ENCODE measurements at regions not wholly inside any gene's neighbourhood (a gene's known extent, or its start where the extent isn't known, plus 50 kb on each side); places are given as distances from the start of the nearest gene placed in this dataset.
"Not testable (repeated sequence)": the region's sequence is repeated elsewhere in the genome, so short reads cannot be mapped to it uniquely, and the experiment has no call there.

GRCh38 chr2:134052173-134052572 is 201.7 kb upstream of the MGAT5 start:
- Histone ChIP-seq H3K4me3 (no peak overlapping the region), H3K9me3 (no peaks in the 10 kb centered on the region), H3K27me3 (no peaks in the 10 kb centered on the region), H3K27ac (no peak overlapping the region), H3K36me3 (no peaks in the 10 kb centered on the region), H3K4me1 (no peaks in the 10 kb centered on the region)
- ATAC-seq (ENCODE audit: low FRiP score in 2 of 2) = no peak
- TF ChIP-seq, protein P1, sequence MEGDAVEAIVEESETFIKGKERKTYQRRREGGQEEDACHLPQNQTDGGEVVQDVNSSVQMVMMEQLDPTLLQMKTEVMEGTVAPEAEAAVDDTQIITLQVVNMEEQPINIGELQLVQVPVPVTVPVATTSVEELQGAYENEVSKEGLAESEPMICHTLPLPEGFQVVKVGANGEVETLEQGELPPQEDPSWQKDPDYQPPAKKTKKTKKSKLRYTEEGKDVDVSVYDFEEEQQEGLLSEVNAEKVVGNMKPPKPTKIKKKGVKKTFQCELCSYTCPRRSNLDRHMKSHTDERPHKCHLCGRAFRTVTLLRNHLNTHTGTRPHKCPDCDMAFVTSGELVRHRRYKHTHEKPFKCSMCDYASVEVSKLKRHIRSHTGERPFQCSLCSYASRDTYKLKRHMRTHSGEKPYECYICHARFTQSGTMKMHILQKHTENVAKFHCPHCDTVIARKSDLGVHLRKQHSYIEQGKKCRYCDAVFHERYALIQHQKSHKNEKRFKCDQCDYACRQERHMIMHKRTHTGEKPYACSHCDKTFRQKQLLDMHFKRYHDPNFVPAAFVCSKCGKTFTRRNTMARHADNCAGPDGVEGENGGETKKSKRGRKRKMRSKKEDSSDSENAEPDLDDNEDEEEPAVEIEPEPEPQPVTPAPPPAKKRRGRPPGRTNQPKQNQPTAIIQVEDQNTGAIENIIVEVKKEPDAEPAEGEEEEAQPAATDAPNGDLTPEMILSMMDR (IDR thresholded peaks at IDR 0.05) = no peak
- no peak for TF ChIP-seq POLR2A (IDR thresholded peaks at IDR 0.05)
- TF ChIP-seq POLR2AphosphoS5 (IDR thresholded peaks at IDR 0.05) = no peak
- TF ChIP-seq EP300 (IDR thresholded peaks at IDR 0.05) = no peak
- WGBS, 2 donors = 75 to 82% methylated on average over 4 of the region's 4 CpGs
- DNase-seq = no peak

DNA sequence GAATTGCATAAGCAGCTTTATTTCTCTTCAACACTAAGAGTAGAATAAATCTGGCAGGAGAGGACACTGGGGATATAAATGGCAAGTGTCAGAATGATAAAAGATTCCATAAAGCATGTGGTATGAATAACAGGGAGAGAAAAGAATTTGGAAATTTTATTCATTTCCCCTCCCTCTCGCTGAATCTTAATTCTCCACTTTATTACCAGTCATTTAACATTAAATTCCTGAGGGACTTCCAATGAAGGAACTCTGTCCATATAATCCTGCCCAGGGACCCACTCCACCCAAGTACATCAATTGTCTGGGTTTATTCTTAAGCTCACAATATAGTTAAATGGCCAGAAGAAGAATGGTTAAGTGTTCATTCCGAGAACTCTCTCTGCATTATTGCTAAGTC is 197.7 kb upstream of the MGAT5 start:
- no peaks in the 10 kb centered on the region for H3K36me3 ChIP-seq
- ATAC-seq (ENCODE audit: low FRiP score in 2 of 2) = no peak
- H3K27ac ChIP-seq = no peak overlapping the region
- TF ChIP-seq, protein P1 (IDR thresholded peaks at IDR 0.05) = no peak
- no peak for TF ChIP-seq EP300 (IDR thresholded peaks at IDR 0.05)
- no peak for TF ChIP-seq POLR2A (IDR thresholded peaks at IDR 0.05)
- no peak for TF ChIP-seq POLR2AphosphoS5 (IDR thresholded peaks at IDR 0.05)
- no peak for DNase-seq
- H3K27me3 ChIP-seq = no peaks in the 10 kb centered on the region
- H3K4me1 ChIP-seq = no peaks in the 10 kb centered on the region
- H3K4me3 ChIP-seq = no peak overlapping the region
- WGBS, 2 donors = 91 to 96% methylated on average over 2 of the region's 2 CpGs
- H3K9me3 ChIP-seq = no peaks in the 10 kb centered on the region

DNA sequence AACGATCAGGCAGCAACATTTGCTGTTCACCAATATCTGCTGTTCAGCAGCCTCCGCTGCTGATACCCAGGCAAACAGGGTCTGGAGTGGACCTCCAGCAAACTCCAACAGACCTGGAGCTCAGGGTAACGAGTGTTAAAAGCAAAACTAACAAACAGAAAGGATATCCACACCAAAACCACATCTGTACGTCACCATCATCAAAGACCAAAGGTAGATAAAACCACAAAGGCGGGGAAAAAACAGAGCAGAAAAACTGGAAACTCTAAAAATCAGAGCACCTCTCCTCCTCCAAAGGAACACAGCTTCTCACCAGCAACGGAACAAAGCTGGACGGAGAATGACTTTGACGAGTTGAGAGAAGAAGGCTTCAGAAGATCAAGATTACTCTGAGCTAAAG is 192.8 kb upstream of the MGAT5 start:
- H3K27me3 ChIP-seq; H3K9me3 ChIP-seq; H3K4me3 ChIP-seq; H3K36me3 ChIP-seq; H3K27ac ChIP-seq; H3K4me1 ChIP-seq; ATAC-seq (ENCODE audit: low FRiP score in 2 of 2); DNase-seq: not testable (repeated sequence)
- WGBS, 2 donors = 75 to 79% methylated on average over 7 to 8 of the region's 8 CpGs

DNA sequence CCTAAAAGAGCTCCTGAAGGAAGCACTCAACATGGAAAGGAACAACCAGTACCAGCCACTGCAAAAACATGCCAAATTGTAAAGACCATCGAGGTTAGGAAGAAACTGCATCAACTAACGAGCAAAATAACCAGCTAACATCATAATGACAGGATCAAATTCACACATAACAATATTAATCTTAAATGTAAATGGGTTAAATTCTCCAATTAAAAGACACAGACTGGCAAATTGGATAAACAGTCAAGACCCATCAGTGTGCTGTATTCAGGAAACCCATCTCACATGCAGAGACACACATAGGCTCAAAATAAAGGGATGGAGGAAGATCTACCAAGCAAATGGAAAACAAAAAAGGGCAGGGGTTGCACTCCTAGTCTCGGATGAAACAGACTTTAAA is 191.6 kb upstream of the MGAT5 start:
- not testable (repeated sequence) for ATAC-seq (ENCODE audit: low FRiP score in 2 of 2); H3K27ac ChIP-seq; H3K4me1 ChIP-seq; H3K4me3 ChIP-seq; H3K36me3 ChIP-seq; H3K9me3 ChIP-seq; H3K27me3 ChIP-seq; DNase-seq
- 62 to 73% methylated on average over 3 of the region's 3 CpGs for WGBS, 2 donors

DNA sequence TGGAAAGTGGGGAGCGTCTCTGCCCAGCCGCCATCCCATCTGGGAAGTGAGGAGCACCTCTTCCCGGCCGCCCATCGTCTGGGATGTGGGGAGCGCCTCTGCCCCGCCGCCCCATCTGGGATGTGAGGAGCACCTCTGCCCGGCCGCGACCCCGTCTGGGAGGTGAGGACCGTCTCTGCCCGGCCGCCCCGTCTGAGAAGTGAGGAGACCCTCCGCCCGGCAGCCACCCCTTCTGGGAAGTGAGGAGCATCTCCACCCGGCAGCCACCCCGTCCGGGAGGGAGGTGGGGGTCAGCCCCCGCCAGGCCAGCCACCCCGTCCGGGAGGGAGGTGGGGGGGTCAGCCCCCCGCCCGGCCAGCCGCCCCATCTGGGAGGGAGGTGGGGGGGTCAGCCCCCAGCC is 190.0 kb upstream of the MGAT5 start:
- not testable (repeated sequence) for H3K27ac ChIP-seq; H3K4me3 ChIP-seq; H3K9me3 ChIP-seq; H3K4me1 ChIP-seq; ATAC-seq (ENCODE audit: low FRiP score in 2 of 2); H3K36me3 ChIP-seq; H3K27me3 ChIP-seq
- 96 to 100% methylated on average over 1 to 12 of the region's 27 CpGs for WGBS, 2 donors
- peak in 1 of 2 donors; percentile 62 for DNase-seq

DNA sequence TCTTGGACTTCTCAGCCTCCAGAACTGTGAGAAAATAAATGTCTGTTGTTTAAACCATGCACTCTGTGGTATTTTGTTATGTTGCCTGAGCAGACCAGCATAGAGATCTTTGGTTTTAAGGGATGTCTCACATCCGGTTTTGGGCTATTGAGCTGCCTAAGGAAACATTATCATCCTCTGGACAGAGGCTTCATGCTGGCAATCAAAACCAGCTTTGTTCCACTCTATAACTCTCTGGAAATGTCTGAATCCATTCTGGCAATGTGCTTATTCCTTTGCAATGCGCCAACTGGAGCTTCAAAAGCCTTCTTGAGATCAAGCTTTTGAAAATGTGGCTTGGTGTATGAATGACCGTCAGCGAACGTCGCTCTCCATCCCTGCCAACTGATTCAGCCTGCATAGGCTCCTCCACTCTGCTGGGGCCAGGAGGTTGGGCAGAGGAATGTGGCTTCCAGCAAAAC is 183.6 kb upstream of the MGAT5 start:
- H3K4me3 ChIP-seq = no peak overlapping the region
- no peaks in the 10 kb centered on the region for H3K4me1 ChIP-seq
- H3K9me3 ChIP-seq = no peaks in the 10 kb centered on the region
- no peak overlapping the region for H3K27ac ChIP-seq
- ATAC-seq (ENCODE audit: low FRiP score in 2 of 2) (no peak), DNase-seq (no peak)
- no peaks in the 10 kb centered on the region for H3K36me3 ChIP-seq
- TF ChIP-seq EP300 (IDR thresholded peaks at IDR 0.05) = no peak
- TF ChIP-seq, protein P1 (IDR thresholded peaks at IDR 0.05) = no peak
- no peak for TF ChIP-seq POLR2A (IDR thresholded peaks at IDR 0.05)
- TF ChIP-seq POLR2AphosphoS5 (IDR thresholded peaks at IDR 0.05) = no peak
- no peaks in the 10 kb centered on the region for H3K27me3 ChIP-seq
- 85 to 93% methylated on average over 6 of the region's 6 CpGs for WGBS, 2 donors

Data from upper lobe of left lung (tissue), 6 donors.